ENCODE measurements at regions not wholly inside any gene's neighbourhood (a gene's known extent, or its start where the extent isn't known, plus 50 kb on each side); places are given as distances from the start of the nearest gene placed in this dataset.

DNA sequence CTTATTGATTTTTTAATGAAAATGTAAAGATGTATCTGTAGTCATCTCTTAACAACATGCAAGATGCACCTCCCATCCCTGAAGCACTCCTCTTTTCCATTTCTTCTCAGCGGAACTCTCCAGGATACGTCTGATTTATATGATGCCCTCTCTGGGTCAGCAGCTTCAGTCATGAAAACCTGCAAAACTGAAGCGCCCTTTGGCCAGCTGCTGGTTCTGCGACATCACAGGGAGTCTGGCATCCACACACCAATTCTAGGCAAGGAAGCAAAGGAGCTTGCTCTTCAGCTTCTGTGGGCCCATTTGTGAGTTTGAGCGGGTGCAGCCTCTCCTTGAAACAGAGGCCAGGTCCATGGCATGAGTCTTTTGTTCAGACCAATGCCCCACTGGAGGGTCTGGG is 1253.3 kb downstream of the TBC1D22A start:
- no peak for TF ChIP-seq POLR2AphosphoS5 (IDR thresholded peaks at IDR 0.05)
- TF ChIP-seq, protein P1, sequence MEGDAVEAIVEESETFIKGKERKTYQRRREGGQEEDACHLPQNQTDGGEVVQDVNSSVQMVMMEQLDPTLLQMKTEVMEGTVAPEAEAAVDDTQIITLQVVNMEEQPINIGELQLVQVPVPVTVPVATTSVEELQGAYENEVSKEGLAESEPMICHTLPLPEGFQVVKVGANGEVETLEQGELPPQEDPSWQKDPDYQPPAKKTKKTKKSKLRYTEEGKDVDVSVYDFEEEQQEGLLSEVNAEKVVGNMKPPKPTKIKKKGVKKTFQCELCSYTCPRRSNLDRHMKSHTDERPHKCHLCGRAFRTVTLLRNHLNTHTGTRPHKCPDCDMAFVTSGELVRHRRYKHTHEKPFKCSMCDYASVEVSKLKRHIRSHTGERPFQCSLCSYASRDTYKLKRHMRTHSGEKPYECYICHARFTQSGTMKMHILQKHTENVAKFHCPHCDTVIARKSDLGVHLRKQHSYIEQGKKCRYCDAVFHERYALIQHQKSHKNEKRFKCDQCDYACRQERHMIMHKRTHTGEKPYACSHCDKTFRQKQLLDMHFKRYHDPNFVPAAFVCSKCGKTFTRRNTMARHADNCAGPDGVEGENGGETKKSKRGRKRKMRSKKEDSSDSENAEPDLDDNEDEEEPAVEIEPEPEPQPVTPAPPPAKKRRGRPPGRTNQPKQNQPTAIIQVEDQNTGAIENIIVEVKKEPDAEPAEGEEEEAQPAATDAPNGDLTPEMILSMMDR (IDR thresholded peaks at IDR 0.05 in 8 of 11, conservative IDR thresholded peaks at IDR 0.05 in 3 of 11), result no peak

Measured in spleen (tissue), 7 donors.